Natural killer cell (primary cell): ENCODE measurements at regions not wholly inside any gene's neighbourhood (a gene's known extent, or its start where the extent isn't known, plus 50 kb on each side); places are given as distances from the start of the nearest gene placed in this dataset.

Source experiments
- ATAC-seq, 3 donors: fragments of 150-1000 bp in 2 of 3; fragments of 200-7000 bp in 1 of 3; cut with Tn5 transposase; 1 replicate in 1 of 3; 2 replicates in 2 of 3; pipeline ENCODE4 v1.10.0; 2021; ENCODE audit warnings: mild to moderate bottlenecking in 2 of 3, moderate library complexity in 2 of 3
- DNase-seq, 2 donors: peaks; one replicate each; pipeline versions ENCODE4 v3.0.0 to v3.0.0-alpha.2; 2013 to 2021; ENCODE audit warnings: mixed read lengths in 1 of 2
- H3K27ac ChIP-seq: one replicate; pipeline ENCODE4 v1.5.1; 2013; ENCODE audit warnings: mild to moderate bottlenecking, low read length
- H3K27me3 ChIP-seq: one replicate; pipeline ENCODE4 v1.6.1; 2013; ENCODE audit warnings: low read length; ENCODE audit not compliant: control insufficient read depth, insufficient read depth
- H3K36me3 ChIP-seq: one replicate; pipeline ENCODE4 v1.6.1; 2013; ENCODE audit warnings: low read length; ENCODE audit not compliant: control insufficient read depth, insufficient read depth
- H3K4me1 ChIP-seq: one replicate; pipeline ENCODE4 v1.6.1; 2013; ENCODE audit warnings: low read length; ENCODE audit not compliant: control insufficient read depth, insufficient read depth
- H3K4me3 ChIP-seq: one replicate; pipeline ENCODE4 v1.5.1; 2013; ENCODE audit warnings: low read length
- H3K9me3 ChIP-seq: one replicate; pipeline ENCODE4 v1.6.1; 2013; ENCODE audit warnings: low read length; ENCODE audit not compliant: control insufficient read depth, insufficient read depth
- H3K27ac Mint-ChIP-seq, 2 donors: one replicate each; pipeline ENCODE4 v1.8.0; 2022; ENCODE audit warnings: mild to moderate bottlenecking in 2 of 2, mixed read lengths in 2 of 2, moderate library complexity in 1 of 2
- H3K27me3 Mint-ChIP-seq, 2 donors: one replicate each; pipeline ENCODE4 v1.8.0; 2022; ENCODE audit warnings: low read depth in 2 of 2, mixed read lengths in 2 of 2
- H3K36me3 Mint-ChIP-seq: one replicate; pipeline ENCODE4 v1.8.0; 2022; ENCODE audit warnings: mixed read lengths
- H3K4me1 Mint-ChIP-seq, 2 donors: one replicate each; pipeline ENCODE4 v1.8.0; 2022; ENCODE audit warnings: mixed read lengths in 2 of 2
- H3K4me3 Mint-ChIP-seq: one replicate; pipeline ENCODE4 v1.8.0; 2022; ENCODE audit warnings: mild to moderate bottlenecking, moderate library complexity, mixed read lengths
- H3K9me3 Mint-ChIP-seq, 2 donors: one replicate each; pipeline ENCODE4 v1.8.0; 2022; ENCODE audit warnings: mixed read lengths in 2 of 2
- CTCF ChIP-seq: fragments of 200-600 bp; IDR thresholded peaks from one replicate; pipeline ENCODE4 v1.8.0; 2022; ENCODE audit warnings: antibody characterized with exemption
- WGBS: methylation state at CpG from one replicate; pipeline ENCODE4 v1.1.7; 2013; ENCODE audit warnings: missing lambda C conversion rate; ENCODE audit not compliant: insufficient coverage; 5-methylcytosine and 5-hydroxymethylcytosine counted together
- intact Hi-C: fragments of 100-400 bp; cut with micrococcal nuclease; formaldehyde crosslinking; loops from one replicate; pipeline ENCODE4 v1.14.2; 2022

- Histone ChIP-seq H3K4me3 (no peak overlapping the region), H3K9me3 (no peaks in the 10 kb centered on the region), H3K27me3 (no peaks in the 10 kb centered on the region), H3K36me3 (no peaks in the 10 kb centered on the region), H3K4me1 (no peaks in the 10 kb centered on the region), H3K27ac (no peak overlapping the region)
- H3K27ac Mint-ChIP-seq: no peak overlapping the region
- H3K4me3 Mint-ChIP-seq: no peak overlapping the region
- peaks cover 0 to 5% of the 10 kb centered on the region in 2 donors for H3K4me1 Mint-ChIP-seq
- DNase-seq: no peak
- H3K36me3 Mint-ChIP-seq: no peaks in the 10 kb centered on the region
- H3K27me3 Mint-ChIP-seq: peaks cover 2 to 5% of the 10 kb centered on the region in 2 donors
- intact Hi-C loops: no loop called here
- WGBS: 57% methylated on average over 1 of the region's 1 CpG
- no peak for TF ChIP-seq CTCF
- ATAC-seq: no peak
- peaks cover 2 to 5% of the 10 kb centered on the region in 2 donors for H3K9me3 Mint-ChIP-seq
Measured at GRCh38 chr5:108607421-108607820, 140.3 kb upstream of the FER start.

- peaks cover 2 to 5% of the 10 kb centered on the region in 2 donors for H3K27me3 Mint-ChIP-seq
- H3K9me3 Mint-ChIP-seq: peaks cover 2 to 5% of the 10 kb centered on the region in 2 donors
Measured at GRCh38 chr5:108606185-108606584, 141.5 kb upstream of the FER start.

DNA sequence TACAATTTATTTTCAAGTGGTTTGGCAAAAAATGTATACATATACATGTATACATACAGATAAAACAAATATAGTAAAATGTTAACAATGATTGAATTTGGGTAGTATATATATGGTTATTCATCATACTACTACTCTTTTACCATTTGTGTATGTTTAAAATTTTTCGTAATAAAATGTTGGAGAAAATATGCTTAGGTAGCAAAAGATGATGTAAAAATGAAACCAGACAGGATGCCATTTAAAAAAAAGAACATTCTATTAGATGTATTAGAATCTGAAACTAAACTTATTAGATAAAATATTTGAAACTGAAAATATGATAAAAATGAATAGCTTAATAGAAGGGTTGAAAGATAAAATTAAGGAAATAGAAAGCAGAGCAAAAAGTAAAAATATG lies 144.9 kb upstream of the FER start:
- Mint-ChIP-seq H3K4me3 (no peak overlapping the region), H3K27ac (no peak overlapping the region)
- ATAC-seq: no peak

More at GRCh38 chr5:108606185-108606584, 141.5 kb upstream of the FER start:
- no peaks in the 10 kb centered on the region for H3K36me3 Mint-ChIP-seq
- Histone ChIP-seq H3K27ac (no peak overlapping the region), H3K9me3 (no peaks in the 10 kb centered on the region), H3K36me3 (no peaks in the 10 kb centered on the region), H3K27me3 (no peaks in the 10 kb centered on the region), H3K4me3 (no peak overlapping the region), H3K4me1 (no peaks in the 10 kb centered on the region)
- no peak overlapping the region for H3K4me3 Mint-ChIP-seq
- ATAC-seq (peak in 1 of 3 donors; percentile 66), DNase-seq (peak in 1 of 2 donors; percentile 4)
- TF ChIP-seq CTCF: no peak
- H3K27ac Mint-ChIP-seq: no peak overlapping the region
- peaks cover 0 to 5% of the 10 kb centered on the region in 2 donors for H3K4me1 Mint-ChIP-seq
- intact Hi-C loops: no loop called here

More for the DNA sequence above, 144.9 kb upstream of the FER start:
- H3K36me3 Mint-ChIP-seq: no peaks in the 10 kb centered on the region
- TF ChIP-seq CTCF: no peak
- Histone ChIP-seq H3K36me3 (no peaks in the 10 kb centered on the region), H3K4me1 (no peaks in the 10 kb centered on the region), H3K9me3 (no peaks in the 10 kb centered on the region), H3K4me3 (no peak overlapping the region), H3K27me3 (no peaks in the 10 kb centered on the region), H3K27ac (no peak overlapping the region)
- peaks cover 0 to 5% of the 10 kb centered on the region in 2 donors for H3K4me1 Mint-ChIP-seq
- no CpG with 5 or more reads among the region's 1 CpG for WGBS
- H3K27me3 Mint-ChIP-seq: no peaks in the 10 kb centered on the region
- no peaks in the 10 kb centered on the region for H3K9me3 Mint-ChIP-seq
- intact Hi-C loops: no loop called here
- no peak for DNase-seq
